Uterus (tissue), 3 donors: ENCODE measurements at regions not wholly inside any gene's neighbourhood (a gene's known extent, or its start where the extent isn't known, plus 50 kb on each side); places are given as distances from the start of the nearest gene placed in this dataset.
A peak's percentile ranks its signal among the peaks of the same experiment; 100 is the strongest.

Experiments
- DNase-seq, 2 donors: peaks; one replicate each; pipeline ENCODE4 v3.0.0-alpha.2; 2019 to 2020
- H3K27ac ChIP-seq, 2 donors: fragments of 200-600 bp; sonication (generic); 1 replicate in 1 of 2; 2 replicates in 1 of 2; pipeline ENCODE4 v1.5.1; 2016 to 2018
- H3K27me3 ChIP-seq, 2 donors: fragments of 200-600 bp; sonication (generic); one replicate each; pipeline ENCODE4 v1.5.1; 2018 to 2019; ENCODE audit warnings: control low read depth in 1 of 2
- H3K36me3 ChIP-seq, 2 donors: fragments of 200-600 bp; sonication (generic); one replicate each; pipeline ENCODE4 v1.5.1; 2019; ENCODE audit warnings: control low read depth in 1 of 2
- H3K4me1 ChIP-seq, 2 donors: fragments of 200-600 bp; sonication (generic); one replicate each; pipeline ENCODE4 v1.5.1; 2018 to 2019; ENCODE audit warnings: control low read depth in 1 of 2
- H3K4me3 ChIP-seq, 2 donors: fragments of 200-600 bp; sonication (generic); 1 replicate in 1 of 2; 2 replicates in 1 of 2; pipeline ENCODE4 v1.5.1; 2018 to 2019; ENCODE audit warnings: mild to moderate bottlenecking in 1 of 2
- H3K9me3 ChIP-seq, 2 donors: fragments of 200-600 bp; sonication (generic); one replicate each; pipeline ENCODE4 v1.5.1; 2019; ENCODE audit warnings: control low read depth in 1 of 2
- CTCF ChIP-seq, 4 experiments: fragments of 200-600 bp in 2 of 4; fragments of 450-650 bp in 2 of 4; sonication (generic) in 2 of 4; IDR thresholded peaks; one replicate each; pipeline ENCODE4 v1.5.1; 2016 to 2019; ENCODE audit warnings: antibody characterized with exemption in 4 of 4, mild to moderate bottlenecking in 2 of 4, moderate library complexity in 1 of 4
- POLR2A ChIP-seq, 2 donors: fragments of 450-650 bp; IDR thresholded peaks; one replicate each; pipeline ENCODE4 v1.6.1; 2016; ENCODE audit warnings: antibody characterized with exemption in 2 of 2, mild to moderate bottlenecking in 1 of 2, moderate library complexity in 1 of 2
- intact Hi-C: fragments of 100-400 bp; cut with DNase I; formaldehyde crosslinking; loops from one replicate; pipeline ENCODE4 v1.15.1; 2023; ENCODE audit warnings: low total_unique reads
- donor health status: DM: yes; HTN: yes; CAD: no.

GRCh38 chr14:30211326-30211725 lies 283.7 kb upstream of the PRKD1 start:
- intact Hi-C loops = no loop called here
- H3K9me3 ChIP-seq = no peaks in the 10 kb centered on the region
- H3K4me3 ChIP-seq = no peak overlapping the region
- H3K27me3 ChIP-seq = no peaks in the 10 kb centered on the region
- no peaks in the 10 kb centered on the region for H3K4me1 ChIP-seq
- no peaks in the 10 kb centered on the region for H3K36me3 ChIP-seq
- no peak overlapping the region for H3K27ac ChIP-seq
- no peak for DNase-seq
- TF ChIP-seq POLR2A (IDR thresholded peaks at IDR 0.05) (no peak), CTCF (IDR thresholded peaks at IDR 0.05) (no peak)

GRCh38 chr14:30214014-30214413 lies 286.4 kb upstream of the PRKD1 start:
- no peak overlapping the region for H3K27ac ChIP-seq
- no peaks in the 10 kb centered on the region for H3K4me1 ChIP-seq
- no peaks in the 10 kb centered on the region for H3K9me3 ChIP-seq
- H3K36me3 ChIP-seq = no peaks in the 10 kb centered on the region
- DNase-seq = no peak
- intact Hi-C loops = no loop called here
- TF ChIP-seq CTCF (IDR thresholded peaks at IDR 0.05) (no peak), POLR2A (IDR thresholded peaks at IDR 0.05) (no peak)
- no peaks in the 10 kb centered on the region for H3K27me3 ChIP-seq
- H3K4me3 ChIP-seq = no peak overlapping the region

GRCh38 chr14:30214461-30215090 lies 286.9 kb upstream of the PRKD1 start:
- intact Hi-C loops = no loop called here
- Histone ChIP-seq H3K27ac (no peak overlapping the region), H3K4me1 (no peaks in the 10 kb centered on the region), H3K27me3 (no peaks in the 10 kb centered on the region), H3K4me3 (no peak overlapping the region), H3K9me3 (no peaks in the 10 kb centered on the region), H3K36me3 (no peaks in the 10 kb centered on the region)
- DNase-seq = no peak
- peak; percentile 50 to 65 (median 56) for TF ChIP-seq CTCF (IDR thresholded peaks at IDR 0.05)
- TF ChIP-seq POLR2A (IDR thresholded peaks at IDR 0.05) = no peak

GRCh38 chr14:30218907-30219306 lies 291.3 kb upstream of the PRKD1 start:
- intact Hi-C loops = no loop called here
- H3K27me3 ChIP-seq = no peaks in the 10 kb centered on the region
- no peaks in the 10 kb centered on the region for H3K4me1 ChIP-seq
- H3K9me3 ChIP-seq = no peaks in the 10 kb centered on the region
- no peak overlapping the region for H3K27ac ChIP-seq
- H3K4me3 ChIP-seq = no peak overlapping the region
- TF ChIP-seq CTCF (IDR thresholded peaks at IDR 0.05) = no peak
- no peak for TF ChIP-seq POLR2A (IDR thresholded peaks at IDR 0.05)
- no peaks in the 10 kb centered on the region for H3K36me3 ChIP-seq
- DNase-seq = no peak

- no peak for DNase-seq
- Histone ChIP-seq H3K27ac (no peak overlapping the region), H3K4me3 (no peak overlapping the region), H3K36me3 (no peaks in the 10 kb centered on the region), H3K9me3 (no peaks in the 10 kb centered on the region), H3K4me1 (no peaks in the 10 kb centered on the region), H3K27me3 (no peaks in the 10 kb centered on the region)
- TF ChIP-seq POLR2A (IDR thresholded peaks at IDR 0.05) = no peak
- TF ChIP-seq CTCF (IDR thresholded peaks at IDR 0.05) = no peak
- intact Hi-C loops = no loop called here
These were observed 293.9 kb upstream of the PRKD1 start for GRCh38 chr14:30221546-30221945.
